DND-41 (cell line): ENCODE measurements at regions not wholly inside any gene's neighbourhood (a gene's known extent, or its start where the extent isn't known, plus 50 kb on each side); places are given as distances from the start of the nearest gene placed in this dataset.

ENCODE experiments used
- EZH2 ChIP-seq: IDR thresholded peaks from 3 replicates; pipeline ENCODE4 v1.6.1; 2012; ENCODE audit warnings: borderline replicate concordance, low read depth, mild to moderate bottlenecking, moderate library complexity, low read length, inconsistent platforms; ENCODE audit not compliant: severe bottlenecking
- TF ChIP-seq, protein P1 (sequence below): IDR thresholded peaks from 2 replicates; pipeline ENCODE4 v1.5.1; 2012; ENCODE audit warnings: borderline replicate concordance, low read length, moderate library complexity, mild to moderate bottlenecking; ENCODE audit not compliant: poor library complexity, severe bottlenecking; ENCODE audit errors: extremely low read depth

DNA sequence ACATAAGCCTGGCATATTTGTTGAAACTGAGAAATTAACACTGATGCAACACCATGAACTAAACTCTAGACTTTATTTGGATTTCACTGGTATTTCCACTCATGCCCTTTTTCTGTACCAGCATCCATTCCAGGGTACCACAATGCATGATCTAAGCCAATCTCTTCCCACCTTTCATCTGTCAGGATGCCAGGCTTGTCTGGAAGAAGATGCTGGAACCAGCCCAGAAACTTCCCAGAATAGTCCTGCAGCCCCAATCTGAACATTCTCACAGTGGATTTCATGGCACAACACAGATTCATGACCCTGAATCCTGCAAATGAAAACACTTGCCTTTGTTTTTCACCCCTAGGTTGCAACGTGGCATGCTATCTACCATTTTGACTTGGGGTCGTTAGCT is 189.3 kb upstream of the LHX5 start:
- TF ChIP-seq EZH2 = no peak
- TF ChIP-seq, protein P1, sequence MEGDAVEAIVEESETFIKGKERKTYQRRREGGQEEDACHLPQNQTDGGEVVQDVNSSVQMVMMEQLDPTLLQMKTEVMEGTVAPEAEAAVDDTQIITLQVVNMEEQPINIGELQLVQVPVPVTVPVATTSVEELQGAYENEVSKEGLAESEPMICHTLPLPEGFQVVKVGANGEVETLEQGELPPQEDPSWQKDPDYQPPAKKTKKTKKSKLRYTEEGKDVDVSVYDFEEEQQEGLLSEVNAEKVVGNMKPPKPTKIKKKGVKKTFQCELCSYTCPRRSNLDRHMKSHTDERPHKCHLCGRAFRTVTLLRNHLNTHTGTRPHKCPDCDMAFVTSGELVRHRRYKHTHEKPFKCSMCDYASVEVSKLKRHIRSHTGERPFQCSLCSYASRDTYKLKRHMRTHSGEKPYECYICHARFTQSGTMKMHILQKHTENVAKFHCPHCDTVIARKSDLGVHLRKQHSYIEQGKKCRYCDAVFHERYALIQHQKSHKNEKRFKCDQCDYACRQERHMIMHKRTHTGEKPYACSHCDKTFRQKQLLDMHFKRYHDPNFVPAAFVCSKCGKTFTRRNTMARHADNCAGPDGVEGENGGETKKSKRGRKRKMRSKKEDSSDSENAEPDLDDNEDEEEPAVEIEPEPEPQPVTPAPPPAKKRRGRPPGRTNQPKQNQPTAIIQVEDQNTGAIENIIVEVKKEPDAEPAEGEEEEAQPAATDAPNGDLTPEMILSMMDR = no peak
